Prostate gland (tissue), 2 donors: ENCODE measurements at regions not wholly inside any gene's neighbourhood (a gene's known extent, or its start where the extent isn't known, plus 50 kb on each side); places are given as distances from the start of the nearest gene placed in this dataset.

Experiments
- CTCF ChIP-seq, 4 experiments: fragments of 200-600 bp in 2 of 4; fragments of 450-650 bp in 2 of 4; sonication (generic) in 2 of 4; IDR thresholded peaks; 1 replicate in 3 of 4; 2 replicates in 1 of 4; pipeline ENCODE4 v1.5.1; 2016 to 2019; ENCODE audit warnings: antibody characterized with exemption in 4 of 4, mild to moderate bottlenecking in 2 of 4, moderate library complexity in 2 of 4
- POLR2A ChIP-seq: fragments of 450-650 bp; IDR thresholded peaks from one replicate; pipeline ENCODE4 v1.6.1; 2016; ENCODE audit warnings: antibody characterized with exemption, mild to moderate bottlenecking
- POLR2AphosphoS5 ChIP-seq: sonication (generic); formaldehyde crosslinking; IDR thresholded peaks from one replicate; pipeline ENCODE4 v1.6.1; 2017; ENCODE audit warnings: antibody characterized with exemption

GRCh38 chr20:39944861-39945260, 744.2 kb downstream of the MAFB start:
- TF ChIP-seq CTCF (IDR thresholded peaks at IDR 0.05) (no peak), POLR2A (no peak), POLR2AphosphoS5 (no peak)
